Head of caudate nucleus (tissue), 42 donors: ENCODE measurements at regions not wholly inside any gene's neighbourhood (a gene's known extent, or its start where the extent isn't known, plus 50 kb on each side); places are given as distances from the start of the nearest gene placed in this dataset.
A peak's percentile ranks its signal among the peaks of the same experiment; 100 is the strongest.

Experiments used
- DNase-seq, 42 donors: peaks; one replicate each; pipeline versions ENCODE4 v3.0.0 to v3.0.0-alpha.2; 2020 to 2021; ENCODE audit warnings: mixed read lengths in 7 of 42
- intact Hi-C: fragments of 100-400 bp; cut with DNase I; formaldehyde crosslinking; loops from one replicate; pipeline ENCODE4 v1.15.0; 2022

DNA sequence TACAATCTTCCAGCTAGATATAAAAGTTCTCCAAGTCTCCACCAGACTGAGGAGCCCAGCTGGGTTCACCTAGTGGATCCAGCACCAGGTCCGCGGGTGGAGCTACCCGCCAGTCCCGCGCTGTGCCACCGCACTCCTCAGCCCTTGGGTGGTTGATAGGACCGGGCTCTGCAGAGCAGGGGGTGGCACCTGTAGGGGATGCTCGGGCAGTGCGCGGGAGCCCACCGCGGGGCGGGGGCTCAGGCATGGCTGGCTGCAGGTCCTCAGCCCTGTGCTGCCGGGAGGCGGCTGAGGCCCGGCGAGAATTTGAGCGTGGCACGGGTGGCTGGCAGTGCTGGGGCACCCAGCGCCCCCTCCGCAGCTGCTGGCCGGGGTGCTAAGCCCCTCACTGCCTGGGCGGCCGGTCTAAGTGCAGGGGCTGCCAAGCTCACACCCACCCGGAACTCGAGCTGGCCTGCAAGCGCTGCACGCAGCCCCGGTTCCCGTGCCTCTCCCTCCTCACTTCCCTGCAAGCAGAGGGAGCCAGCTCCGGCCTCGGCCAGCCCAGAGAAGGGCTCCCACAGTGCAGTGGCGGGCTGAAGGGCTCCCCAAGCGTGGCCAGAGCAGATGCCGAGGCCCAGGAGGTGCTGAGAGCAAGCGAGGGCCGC, 542.8 kb upstream of the PCDH9 start:
- intact Hi-C loops = no loop called here
- DNase-seq = no peak

GRCh38 chr13:67771106-67771505, 541.0 kb upstream of the PCDH9 start:
- DNase-seq = no peak
- intact Hi-C loops = no loop called here

DNA sequence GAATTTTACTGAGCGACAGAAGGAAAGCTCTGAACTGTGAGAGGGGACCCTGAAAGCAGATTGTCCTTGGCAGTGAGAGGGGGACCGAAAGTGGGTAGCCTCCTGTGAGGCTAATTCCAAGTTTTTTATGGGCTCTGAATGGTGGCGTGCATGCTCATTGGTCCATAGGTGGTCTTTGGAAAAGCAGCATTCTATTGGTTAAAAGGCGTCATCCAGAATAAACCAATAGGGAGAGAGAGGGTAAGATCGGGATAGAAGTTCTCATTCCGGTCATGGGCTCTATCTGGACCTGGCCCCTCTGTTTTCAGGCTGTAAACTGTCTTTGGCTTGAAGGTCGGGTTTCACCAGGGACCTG, 539.8 kb upstream of the PCDH9 start:
- intact Hi-C loops = no loop called here
- no peak for DNase-seq

- no peak for DNase-seq
- intact Hi-C loops = no loop called here
These were observed 539.2 kb upstream of the PCDH9 start for GRCh38 chr13:67769063-67769986.

DNA sequence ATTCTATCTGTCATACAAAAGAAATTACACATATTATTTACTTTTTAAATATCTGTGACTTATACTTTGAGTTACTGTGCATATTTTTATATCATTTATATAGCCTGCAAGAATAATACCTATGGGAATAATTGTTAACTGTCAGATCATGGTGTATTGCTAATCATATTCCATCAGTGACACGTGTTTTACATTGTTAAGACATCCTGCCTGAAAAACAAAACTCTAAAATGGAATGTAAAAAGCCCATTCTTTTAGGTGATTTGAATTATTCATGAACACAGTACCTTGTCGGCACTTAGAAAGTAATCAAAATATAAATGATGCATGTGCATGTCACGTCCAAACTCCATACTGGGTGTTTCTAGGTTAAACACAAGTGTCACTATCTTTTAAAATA, 533.8 kb upstream of the PCDH9 start:
- intact Hi-C loops = no loop called here
- DNase-seq = no peak

DNA sequence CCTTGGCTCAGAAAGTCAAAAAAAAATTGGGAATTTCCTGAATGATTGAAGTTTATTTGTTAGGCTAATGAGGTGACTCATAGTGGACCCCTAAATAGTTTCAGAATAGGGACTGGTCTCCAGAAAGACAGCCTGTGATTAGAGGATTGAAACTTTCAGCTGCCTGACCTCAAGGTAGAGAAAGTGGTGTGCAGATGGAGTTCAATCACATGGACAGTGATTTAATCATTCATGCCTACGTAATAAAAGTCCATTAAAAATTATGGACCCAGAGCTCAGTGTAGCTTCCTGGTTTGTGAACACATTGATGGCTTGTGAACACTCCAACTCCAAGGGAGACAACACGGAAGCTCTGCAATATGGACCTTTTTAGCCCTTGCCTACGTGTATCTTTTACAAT, 533.2 kb upstream of the PCDH9 start:
- DNase-seq = no peak
- intact Hi-C loops = no loop called here

- intact Hi-C loops = no loop called here
- no peak for DNase-seq
These were observed 528.8 kb upstream of the PCDH9 start for GRCh38 chr13:67758975-67759374.

DNA sequence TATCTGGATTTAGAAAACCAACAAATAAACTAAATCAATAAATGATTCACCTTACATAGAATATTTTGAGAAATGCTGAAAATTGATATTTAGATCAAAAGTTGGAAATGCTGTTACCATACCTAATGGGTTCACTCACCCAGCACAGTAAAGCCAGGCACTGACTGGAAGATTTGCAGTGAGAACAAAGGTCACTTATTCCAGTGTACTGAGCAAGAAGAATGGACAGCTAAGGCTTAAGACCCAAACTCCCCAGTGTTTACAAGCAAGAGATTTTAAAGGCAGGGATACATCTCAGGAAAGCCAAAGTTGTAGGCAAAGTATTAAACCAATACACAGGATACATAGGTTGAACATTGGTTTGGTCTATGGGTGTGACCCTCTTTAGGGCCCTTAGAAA, 523.9 kb upstream of the PCDH9 start:
- intact Hi-C loops = no loop called here
- no peak for DNase-seq

- DNase-seq = no peak
- intact Hi-C loops = no loop called here
These were observed 522.6 kb upstream of the PCDH9 start for GRCh38 chr13:67752759-67753158.

DNA sequence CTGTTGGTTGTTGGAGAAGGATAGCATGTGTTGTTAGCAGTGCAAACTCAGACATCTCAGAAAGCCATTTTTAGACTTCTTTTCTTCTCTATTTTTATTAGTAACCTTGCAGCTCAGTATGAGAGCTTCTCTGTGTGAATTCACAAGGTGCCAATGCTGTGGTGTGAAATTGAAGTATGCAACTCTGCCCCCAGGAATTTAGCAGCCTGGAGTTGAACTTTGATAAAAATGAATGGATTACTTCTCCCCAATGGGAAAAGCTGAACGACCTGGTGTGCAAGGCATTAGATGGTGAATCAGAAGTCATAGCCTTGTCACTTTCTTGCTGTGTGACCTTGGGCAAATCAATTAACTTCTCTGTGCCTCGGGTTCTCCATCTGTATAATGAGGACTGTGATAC, 512.3 kb upstream of the PCDH9 start:
- no peak for DNase-seq
- intact Hi-C loops = no loop called here

DNA sequence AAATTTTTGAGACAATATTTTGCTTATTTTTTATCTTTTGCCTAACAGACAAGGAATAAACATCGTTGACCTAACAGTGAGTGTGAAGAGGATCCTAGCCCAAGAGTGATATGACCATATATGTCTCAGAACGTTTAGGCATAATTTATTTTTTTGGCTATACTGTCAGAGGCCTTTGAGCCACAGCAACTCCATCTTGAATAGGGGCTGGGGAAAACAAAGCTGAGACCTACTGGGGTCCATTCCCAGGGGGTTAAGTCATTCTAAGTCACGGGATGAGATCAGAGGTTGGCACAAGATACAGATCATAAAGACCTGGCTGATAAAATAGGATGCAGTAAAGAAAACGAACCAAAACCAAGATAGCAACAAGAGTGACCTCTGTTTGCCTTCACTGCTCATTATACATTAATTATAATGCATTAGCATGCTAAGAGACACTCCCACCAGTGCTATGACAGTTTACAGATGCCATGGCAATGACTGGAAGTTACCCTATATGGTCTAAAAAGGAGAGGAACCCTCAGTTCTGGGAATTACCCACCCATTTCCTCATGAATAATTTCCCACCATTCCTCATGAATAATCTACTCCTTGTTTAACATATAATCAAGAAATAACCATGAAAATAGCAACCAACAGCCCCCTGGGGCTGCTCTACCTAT, 510.9 kb upstream of the PCDH9 start:
- DNase-seq = no peak
- intact Hi-C loops = no loop called here

- intact Hi-C loops = no loop called here
- DNase-seq = peak in 21 of 42 donors; percentile 5 to 72 (median 26)
These were observed 506.7 kb upstream of the PCDH9 start for GRCh38 chr13:67736646-67737420.

GRCh38 chr13:67735651-67736050, 505.5 kb upstream of the PCDH9 start:
- intact Hi-C loops = no loop called here

DNA sequence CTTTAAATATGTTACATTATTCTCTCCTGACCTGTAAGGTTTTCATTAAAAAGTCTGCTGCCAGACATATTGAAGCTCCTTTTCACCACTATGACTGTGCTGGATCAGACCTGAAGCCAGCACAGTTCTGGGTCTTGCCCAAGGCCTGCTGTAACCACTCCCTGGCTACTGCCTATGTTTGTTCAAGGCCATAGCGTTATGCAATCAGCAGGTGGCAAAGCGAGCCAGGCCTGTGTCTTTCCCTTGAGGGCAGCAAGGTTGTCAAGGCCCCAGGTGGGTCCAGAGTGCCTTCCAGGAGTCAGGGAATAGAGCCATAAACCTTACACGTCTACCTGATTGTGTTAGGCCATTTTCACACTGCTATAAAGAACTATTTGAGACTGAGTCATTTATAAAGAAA, 496.8 kb upstream of the PCDH9 start:
- DNase-seq = no peak
- intact Hi-C loops = no loop called here

More at GRCh38 chr13:67735651-67736050, 505.5 kb upstream of the PCDH9 start:
- DNase-seq = no peak

- no peak for DNase-seq
- intact Hi-C loops = no loop called here
These were observed 495.9 kb upstream of the PCDH9 start for GRCh38 chr13:67725999-67726398.

DNA sequence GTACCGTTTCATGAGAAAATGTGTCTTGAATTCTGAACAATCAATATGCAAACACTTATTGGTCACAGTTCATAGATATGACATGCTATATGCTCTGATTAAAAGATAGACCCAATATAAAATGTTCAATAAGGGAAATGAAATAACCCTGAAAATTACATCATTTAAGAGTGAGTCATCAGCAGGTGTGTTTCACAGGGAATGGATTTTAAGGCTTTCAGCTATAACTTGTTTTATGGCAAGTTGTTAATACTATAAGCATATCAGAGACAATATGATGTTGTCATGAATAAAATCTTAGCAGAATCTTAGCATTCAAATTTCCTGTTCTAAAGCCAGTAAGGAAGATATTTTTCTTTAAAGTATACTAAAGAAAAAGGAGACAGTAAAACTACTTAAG, 483.4 kb upstream of the PCDH9 start:
- DNase-seq = no peak
- intact Hi-C loops = no loop called here

GRCh38 chr13:67696775-67697174, 466.6 kb upstream of the PCDH9 start:
- no peak for DNase-seq
- intact Hi-C loops = no loop called here

DNA sequence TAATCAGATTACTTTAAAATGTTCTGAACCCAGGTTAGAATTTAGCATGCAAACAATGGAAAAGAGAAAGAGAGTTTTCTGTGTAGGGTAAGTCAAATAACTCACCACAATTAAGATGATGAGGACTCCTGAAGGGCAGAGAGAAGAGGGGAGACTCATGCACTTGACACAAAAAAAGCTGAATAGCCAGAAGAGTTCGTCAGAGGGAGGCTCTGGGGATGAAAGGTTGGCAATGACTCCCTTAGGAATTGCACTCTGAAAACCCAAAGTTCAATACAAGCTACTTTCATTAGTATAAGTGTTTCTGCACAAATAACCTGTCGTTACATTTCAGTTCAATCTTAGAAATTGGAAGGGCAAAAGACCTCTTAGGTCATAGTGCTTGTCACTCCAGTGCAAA, 434.4 kb upstream of the PCDH9 start:
- intact Hi-C loops = no loop called here
- no peak for DNase-seq

GRCh38 chr13:67662997-67663396, 432.9 kb upstream of the PCDH9 start:
- DNase-seq = no peak
- intact Hi-C loops = no loop called here

DNA sequence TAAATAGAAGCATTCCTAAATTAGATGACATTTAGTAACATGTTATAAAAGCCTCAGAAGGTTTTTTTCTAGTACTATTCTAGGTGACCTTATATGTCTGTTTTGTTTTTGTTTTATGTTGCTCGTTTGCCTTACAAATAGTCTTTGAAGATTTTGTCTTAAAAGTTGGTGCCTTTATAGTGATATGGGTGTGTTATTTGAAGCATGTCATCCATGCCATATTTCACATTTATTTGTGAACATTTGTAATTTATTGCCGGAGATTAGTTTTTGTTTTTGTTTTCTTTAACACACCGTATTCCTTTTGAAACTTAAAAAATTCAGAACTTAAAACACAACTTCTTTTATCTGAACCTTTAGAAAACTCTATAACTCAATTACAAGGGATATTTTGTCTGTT, 422.8 kb upstream of the PCDH9 start:
- intact Hi-C loops = no loop called here
- no peak for DNase-seq
